Upper lobe of left lung (tissue), 6 donors: ENCODE measurements at regions not wholly inside any gene's neighbourhood (a gene's known extent, or its start where the extent isn't known, plus 50 kb on each side); places are given as distances from the start of the nearest gene placed in this dataset.
"Not testable (repeated sequence)": the region's sequence is repeated elsewhere in the genome, so short reads cannot be mapped to it uniquely, and the experiment has no call there.

Source experiments
- ATAC-seq, 2 donors: fragments of 200-7000 bp; cut with Tn5 transposase; one replicate each; pipeline ENCODE4 v1.9.1; 2022; ENCODE audit warnings: mild to moderate bottlenecking in 2 of 2, moderate library complexity in 2 of 2; ENCODE audit not compliant: low FRiP score in 2 of 2
- DNase-seq, 2 donors: peaks; one replicate each; pipeline ENCODE4 v3.0.0-alpha.2; 2019 to 2020
- H3K27ac ChIP-seq, 4 donors: fragments of 200-600 bp; sonication (generic); one replicate each; pipeline ENCODE4 v1.5.1; 2016 to 2019
- H3K27me3 ChIP-seq, 4 donors: fragments of 200-600 bp; sonication (generic); one replicate each; pipeline ENCODE4 v1.5.1; 2017 to 2019
- H3K36me3 ChIP-seq, 4 donors: fragments of 200-600 bp; sonication (generic); one replicate each; pipeline ENCODE4 v1.5.1; 2016 to 2019
- H3K4me1 ChIP-seq, 4 donors: fragments of 200-600 bp; sonication (generic); one replicate each; pipeline ENCODE4 v1.5.1; 2018 to 2019
- H3K4me3 ChIP-seq, 4 donors: fragments of 200-600 bp; sonication (generic); one replicate each; pipeline ENCODE4 v1.5.1; 2017 to 2019; ENCODE audit warnings: mild to moderate bottlenecking in 2 of 4, moderate library complexity in 1 of 4
- H3K9me3 ChIP-seq, 4 donors: fragments of 200-600 bp; sonication (generic); one replicate each; pipeline ENCODE4 v1.5.1; 2018 to 2019
- CTCF ChIP-seq, 6 experiments: fragments of 450-650 bp in 4 of 6; fragments of 200-600 bp in 2 of 6; sonication (generic) in 2 of 6; IDR thresholded peaks; one replicate each; pipeline ENCODE4 v1.5.1; 2016 to 2019; ENCODE audit warnings: antibody characterized with exemption in 6 of 6
- EP300 ChIP-seq, 4 donors: sonication (generic); formaldehyde crosslinking; IDR thresholded peaks; one replicate each; pipeline ENCODE4 v1.5.1; 2017; ENCODE audit warnings: antibody characterized with exemption in 4 of 4, control low read depth in 2 of 4
- POLR2A ChIP-seq, 4 donors: fragments of 450-650 bp; IDR thresholded peaks; one replicate each; pipeline ENCODE4 v1.5.1; 2016 to 2017; ENCODE audit warnings: antibody characterized with exemption in 4 of 4, mild to moderate bottlenecking in 2 of 4
- POLR2AphosphoS5 ChIP-seq, 2 donors: sonication (generic); formaldehyde crosslinking; IDR thresholded peaks; one replicate each; pipeline ENCODE4 v1.5.1; 2017; ENCODE audit warnings: antibody characterized with exemption in 2 of 2
- WGBS, 2 donors: methylation state at CpG; one replicate each; pipeline ENCODE4 v1.1.5; 2017 to 2018; 5-methylcytosine and 5-hydroxymethylcytosine counted together
- donor health status: DM: no; HTN: no; CAD: no; lungs with moderate emphysema.
- donor health status: DM: no; HTN: yes; CAD: no; lungs with severe emphysema.

DNA sequence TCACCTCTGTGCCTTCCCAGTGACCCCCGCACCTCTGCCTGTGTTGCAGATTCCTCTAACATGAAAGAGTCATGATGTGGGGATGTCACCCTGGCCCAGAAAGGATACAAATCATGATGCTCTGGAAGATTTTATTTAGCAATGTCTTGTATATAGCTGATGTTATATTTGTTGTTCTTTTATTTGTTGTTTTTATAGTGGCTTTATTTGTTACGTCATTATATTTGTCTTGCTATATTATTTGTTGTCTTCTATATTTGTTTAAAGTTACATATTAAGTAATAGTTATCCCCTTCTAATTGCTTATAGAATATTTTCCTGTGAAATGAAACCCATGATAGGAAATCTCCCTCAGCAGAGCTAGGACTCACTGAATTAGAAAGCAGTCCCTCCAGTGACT, 1149.2 kb downstream of the UQCRFS1 start:
- WGBS, 2 donors = 85 to 90% methylated on average over 2 of the region's 2 CpGs
- ATAC-seq (no peak), DNase-seq (no peak)
- Histone ChIP-seq H3K36me3 (no peaks in the 10 kb centered on the region), H3K27me3 (no peaks in the 10 kb centered on the region), H3K27ac (no peak overlapping the region), H3K9me3 (peaks cover 0 to 4% (median 0%) of the 10 kb centered on the region in 4 donors), H3K4me3 (no peak overlapping the region), H3K4me1 (no peaks in the 10 kb centered on the region)
- TF ChIP-seq CTCF (IDR thresholded peaks at IDR 0.05) = no peak
- TF ChIP-seq POLR2AphosphoS5 (IDR thresholded peaks at IDR 0.05) = no peak
- no peak for TF ChIP-seq EP300 (IDR thresholded peaks at IDR 0.05)
- no peak for TF ChIP-seq POLR2A (IDR thresholded peaks at IDR 0.05)

DNA sequence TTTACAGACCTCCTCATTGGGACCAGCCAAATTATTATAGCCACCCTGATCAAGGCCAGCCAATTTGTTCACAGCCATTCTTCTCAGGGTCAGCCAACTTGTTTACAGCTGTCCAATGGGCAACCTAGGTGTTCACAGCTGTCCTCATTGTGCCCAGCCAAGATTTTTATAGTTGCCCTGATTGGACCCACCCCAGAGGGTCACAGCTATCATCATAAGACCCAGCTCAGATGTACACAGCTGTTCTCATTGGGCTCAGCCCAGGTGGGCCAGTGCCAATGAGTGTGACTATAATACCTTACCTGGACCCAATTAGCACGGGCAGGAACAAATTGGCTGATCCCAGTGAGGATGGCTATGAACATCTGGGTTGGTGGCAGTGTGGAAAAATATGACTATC, 1151.8 kb downstream of the UQCRFS1 start:
- no peak overlapping the region for H3K4me3 ChIP-seq
- no peaks in the 10 kb centered on the region for H3K27me3 ChIP-seq
- ATAC-seq (no peak), DNase-seq (no peak)
- peaks cover 0 to 13% (median 0%) of the 10 kb centered on the region in 4 donors for H3K9me3 ChIP-seq
- WGBS, 2 donors = 100% methylated on average over 1 of the region's 1 CpG
- no peaks in the 10 kb centered on the region for H3K4me1 ChIP-seq
- H3K27ac ChIP-seq = no peak overlapping the region
- TF ChIP-seq POLR2AphosphoS5 (IDR thresholded peaks at IDR 0.05) (no peak), EP300 (IDR thresholded peaks at IDR 0.05) (no peak), CTCF (IDR thresholded peaks at IDR 0.05) (no peak), POLR2A (IDR thresholded peaks at IDR 0.05) (no peak)
- no peaks in the 10 kb centered on the region for H3K36me3 ChIP-seq

- DNase-seq, H3K4me1 ChIP-seq, H3K36me3 ChIP-seq, ATAC-seq, H3K27ac ChIP-seq, H3K27me3 ChIP-seq, H3K4me3 ChIP-seq: not testable (repeated sequence)
- H3K9me3 ChIP-seq = peaks cover 0 to 13% (median 0%) of the 10 kb centered on the region in 4 donors
Measured at GRCh38 chr19:28057026-28057425, 1155.9 kb downstream of the UQCRFS1 start.

DNA sequence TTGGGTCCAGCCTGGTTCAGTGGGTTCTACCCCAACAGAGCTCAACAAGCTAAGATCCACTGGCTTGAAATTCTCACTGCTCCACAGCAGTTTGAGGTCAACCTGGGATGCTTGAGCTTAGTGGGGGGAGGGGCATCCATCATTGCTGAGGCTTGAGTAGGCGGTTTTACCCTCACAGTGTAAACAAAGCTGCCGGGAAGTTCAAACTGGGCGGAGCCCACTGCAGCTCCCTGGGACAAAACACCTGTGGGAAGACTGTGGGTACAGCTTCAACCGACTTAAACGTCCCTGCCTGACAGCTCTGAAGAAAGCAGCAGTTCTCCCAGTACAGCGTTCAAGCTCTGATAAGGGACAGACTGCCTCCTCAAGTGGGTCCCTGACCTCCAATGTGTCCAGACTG, 1161.9 kb downstream of the UQCRFS1 start:
- Histone ChIP-seq H3K4me3 (no peak overlapping the region), H3K9me3 (peaks cover 0 to 3% (median 0%) of the 10 kb centered on the region in 4 donors), H3K4me1 (no peaks in the 10 kb centered on the region), H3K36me3 (no peaks in the 10 kb centered on the region), H3K27me3 (no peaks in the 10 kb centered on the region), H3K27ac (no peak overlapping the region)
- ATAC-seq (no peak), DNase-seq (no peak)
- TF ChIP-seq EP300 (IDR thresholded peaks at IDR 0.05) = no peak
- TF ChIP-seq CTCF (IDR thresholded peaks at IDR 0.05) = no peak
- TF ChIP-seq POLR2A (IDR thresholded peaks at IDR 0.05) = no peak
- TF ChIP-seq POLR2AphosphoS5 (IDR thresholded peaks at IDR 0.05) = no peak
- 58 to 80% methylated on average over 1 to 6 of the region's 6 CpGs for WGBS, 2 donors

DNA sequence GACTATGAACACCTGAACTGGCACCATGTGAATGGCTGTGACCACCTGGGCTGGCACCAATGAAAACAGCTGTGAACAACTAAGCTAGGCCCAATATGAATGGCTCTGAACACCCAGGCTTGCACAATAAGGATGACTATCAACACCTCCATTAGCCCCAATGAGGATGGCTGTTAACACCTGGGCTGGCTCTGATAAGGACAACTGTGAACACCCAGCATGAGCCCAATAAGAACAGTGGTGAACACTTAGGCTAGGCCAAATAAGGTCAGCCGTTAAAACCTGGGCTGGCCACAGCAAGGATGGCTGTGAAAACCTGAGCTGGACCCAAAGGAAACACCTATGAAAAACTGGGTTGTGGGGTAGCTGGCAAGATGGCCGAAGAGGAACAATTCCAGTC, 1163.1 kb downstream of the UQCRFS1 start:
- Histone ChIP-seq H3K27me3 (no peaks in the 10 kb centered on the region), H3K4me3 (no peak overlapping the region), H3K27ac (no peak overlapping the region), H3K9me3 (peaks cover 0 to 3% (median 0%) of the 10 kb centered on the region in 4 donors), H3K4me1 (no peaks in the 10 kb centered on the region), H3K36me3 (no peaks in the 10 kb centered on the region)
- 80 to 95% methylated on average over 2 of the region's 2 CpGs for WGBS, 2 donors
- ATAC-seq (no peak), DNase-seq (no peak)
- TF ChIP-seq CTCF (IDR thresholded peaks at IDR 0.05) (no peak), POLR2A (IDR thresholded peaks at IDR 0.05) (no peak), POLR2AphosphoS5 (IDR thresholded peaks at IDR 0.05) (no peak), EP300 (IDR thresholded peaks at IDR 0.05) (no peak)
